NCI-H128 (cell line): ENCODE measurements at regions not wholly inside any gene's neighbourhood (a gene's known extent, or its start where the extent isn't known, plus 50 kb on each side); places are given as distances from the start of the nearest gene placed in this dataset.

Experiments
- DNase-seq: peaks from one replicate; lab custom pipeline; 2025; ENCODE audit not compliant: unreplicated experiment; lab: John Stamatoyannopoulos, UW

- peak; percentile 38 for DNase-seq
Observed at GRCh38 chr15:59953392-59953883, 50.7 kb upstream of the FOXB1 start.

- no peak for DNase-seq
Observed at GRCh38 chr15:59952960-59953359, 51.2 kb upstream of the FOXB1 start.

- no peak for DNase-seq
Observed at GRCh38 chr15:59950603-59951388, 53.3 kb upstream of the FOXB1 start.

- DNase-seq = no peak
Observed at GRCh38 chr15:59948924-59949613, 55.0 kb upstream of the FOXB1 start.

GRCh38 chr15:59946084-59946483 lies 58.0 kb upstream of the FOXB1 start:
- DNase-seq = no peak

- DNase-seq = no peak
Observed at GRCh38 chr15:59945036-59945435, 59.1 kb upstream of the FOXB1 start.

- no peak for DNase-seq
Observed at GRCh38 chr15:59941612-59942011, 62.5 kb upstream of the FOXB1 start.

- DNase-seq = no peak
Observed at GRCh38 chr15:59940928-59941327, 63.2 kb upstream of the FOXB1 start.

- no peak for DNase-seq
Observed at GRCh38 chr15:59940456-59940855, 63.7 kb upstream of the FOXB1 start.

GRCh38 chr15:59936741-59937140 lies 67.4 kb upstream of the FOXB1 start:
- DNase-seq = no peak

- no peak for DNase-seq
Observed at GRCh38 chr15:59933607-59934006, 70.5 kb upstream of the FOXB1 start.

- no peak for DNase-seq
Observed at GRCh38 chr15:59931646-59932261, 72.4 kb upstream of the FOXB1 start.

- DNase-seq = no peak
Observed at GRCh38 chr15:59924812-59925522, 79.1 kb upstream of the FOXB1 start.

GRCh38 chr15:59924096-59924495 lies 80.0 kb upstream of the FOXB1 start:
- no peak for DNase-seq

- DNase-seq = no peak
Observed at GRCh38 chr15:59923508-59923907, 80.6 kb upstream of the FOXB1 start.

GRCh38 chr15:59918994-59919951 lies 84.8 kb upstream of the FOXB1 start:
- no peak for DNase-seq

GRCh38 chr15:59917504-59918157 lies 86.5 kb upstream of the FOXB1 start:
- DNase-seq = peak; percentile 7

- DNase-seq = no peak
Observed at GRCh38 chr15:59906046-59906445, 98.1 kb upstream of the FOXB1 start.

GRCh38 chr15:59905176-59905575 lies 98.9 kb upstream of the FOXB1 start:
- no peak for DNase-seq
